ENCODE measurements at regions not wholly inside any gene's neighbourhood (a gene's known extent, or its start where the extent isn't known, plus 50 kb on each side); places are given as distances from the start of the nearest gene placed in this dataset.

GRCh38 chr5:52441768-52442167 is 345.9 kb upstream of the ITGA1 start:
- no peak for TF ChIP-seq EZH2phosphoT487 (IDR thresholded peaks at IDR 0.05; ENCODE audit: borderline replicate concordance, low read length)
- no peak for TF ChIP-seq CTCF (conservative IDR thresholded peaks at IDR 0.05; ENCODE audit: low read depth, low read length)

Data from PC-3 (cell line).